Adrenal gland (tissue), 9 donors: ENCODE measurements at regions not wholly inside any gene's neighbourhood (a gene's known extent, or its start where the extent isn't known, plus 50 kb on each side); places are given as distances from the start of the nearest gene placed in this dataset.

Experiments used
- DNase-seq, 7 donors: peaks; one replicate each; pipeline ENCODE4 v3.0.0-alpha.2; 2019 to 2020
- H3K27ac ChIP-seq, 5 donors: fragments of 200-600 bp; sonication (generic) in 4 of 5; 1 replicate in 3 of 5; 2 replicates in 2 of 5; pipeline versions ENCODE4 v1.5.1 to v1.8.0; 2016 to 2020; ENCODE audit warnings: mild to moderate bottlenecking in 1 of 5
- H3K27me3 ChIP-seq: fragments of 200-600 bp; 2 replicates; pipeline ENCODE4 v1.8.0; 2021
- H3K36me3 ChIP-seq, 2 donors: fragments of 200-600 bp; replicated peaks in 1 of 2; 1 replicate in 1 of 2; 2 replicates in 1 of 2; pipeline versions ENCODE4 v1.5.1 to v1.8.0; 2018 to 2022
- H3K4me1 ChIP-seq, 2 donors: fragments of 200-600 bp; replicated peaks in 1 of 2; 1 replicate in 1 of 2; 2 replicates in 1 of 2; pipeline versions ENCODE4 v1.5.1 to v1.8.0; 2018 to 2021
- H3K4me3 ChIP-seq, 4 donors: fragments of 200-600 bp; sonication (generic) in 3 of 4; one replicate each; pipeline ENCODE4 v1.5.1; 2016 to 2018
- H3K9me3 ChIP-seq, 3 donors: fragments of 200-600 bp; sonication (generic) in 1 of 3; replicated peaks in 1 of 3; 1 replicate in 2 of 3; 2 replicates in 1 of 3; pipeline versions ENCODE4 v1.5.1 to v1.8.0; 2016 to 2021
- CTCF ChIP-seq, 6 experiments: fragments of 450-650 bp in 4 of 6; fragments of 200-600 bp in 2 of 6; sonication (generic) in 1 of 6; IDR thresholded peaks; 1 replicate in 5 of 6; 2 replicates in 1 of 6; pipeline versions ENCODE4 v1.5.1 to v1.8.0; 2016 to 2021; ENCODE audit warnings: antibody characterized with exemption in 6 of 6, mild to moderate bottlenecking in 2 of 6, moderate library complexity in 1 of 6
- POLR2A ChIP-seq, 2 donors: fragments of 450-650 bp; IDR thresholded peaks; one replicate each; pipeline ENCODE4 v1.6.1; 2017; ENCODE audit warnings: antibody characterized with exemption in 2 of 2, mild to moderate bottlenecking in 2 of 2, moderate library complexity in 1 of 2
- WGBS, 4 donors: extraction: QIAGEN DNeasy Blood & Tissue Kit in 2 of 4; methylation state at CpG; one replicate each; pipeline versions ENCODE4 v1.1.5 to v1.1.7; 2013 to 2017; 5-methylcytosine and 5-hydroxymethylcytosine counted together
- intact Hi-C, 2 donors: fragments of 100-400 bp; cut with DNase I; formaldehyde crosslinking; loops; one replicate each; pipeline versions ENCODE4 v1.14.1 to v1.15.0; 2022 to 2023
- donor health status: healthy with polysubstance abuse.
- donor health status: Bipolar disorder and iron deficiency.
- donor health status: DM: yes; HTN: yes; CAD: no.
- donor health status: DM: no; HTN: no; CAD: no.
- donor health status: DM: no; HTN: no; CAD: no.

- DNase-seq = no peak
- Histone ChIP-seq H3K27ac (no peak overlapping the region), H3K9me3 (no peaks in the 10 kb centered on the region), H3K4me3 (no peak overlapping the region), H3K4me1 (no peaks in the 10 kb centered on the region), H3K36me3 (no peaks in the 10 kb centered on the region), H3K27me3 (no peaks in the 10 kb centered on the region)
- TF ChIP-seq CTCF (IDR thresholded peaks at IDR 0.05) (no peak), POLR2A (IDR thresholded peaks at IDR 0.05) (no peak)
- WGBS, 4 donors = 87 to 92% (median 90%) methylated on average over 22 of the region's 22 CpGs
- intact Hi-C loops = no loop called here
These were observed 357.4 kb downstream of the GALR1 start for GRCh38 chr18:77607087-77607486.

- intact Hi-C loops = no loop called here
- Histone ChIP-seq H3K4me1 (no peaks in the 10 kb centered on the region), H3K9me3 (no peaks in the 10 kb centered on the region), H3K27ac (no peak overlapping the region), H3K4me3 (no peak overlapping the region), H3K27me3 (no peaks in the 10 kb centered on the region), H3K36me3 (no peaks in the 10 kb centered on the region)
- no peak for DNase-seq
- WGBS, 4 donors = 90 to 95% (median 91%) methylated on average over 8 to 10 of the region's 10 CpGs
- no peak for TF ChIP-seq CTCF (IDR thresholded peaks at IDR 0.05)
- TF ChIP-seq POLR2A (IDR thresholded peaks at IDR 0.05) = no peak
These were observed 359.2 kb downstream of the GALR1 start for GRCh38 chr18:77608807-77609206.

GRCh38 chr18:77617694-77618093, 368.0 kb downstream of the GALR1 start:
- Histone ChIP-seq H3K9me3 (no peaks in the 10 kb centered on the region), H3K36me3 (no peaks in the 10 kb centered on the region), H3K4me1 (no peaks in the 10 kb centered on the region), H3K4me3 (no peak overlapping the region), H3K27ac (no peak overlapping the region), H3K27me3 (no peaks in the 10 kb centered on the region)
- DNase-seq = no peak
- WGBS, 4 donors = 56 to 89% (median 85%) methylated on average over 3 of the region's 3 CpGs
- TF ChIP-seq POLR2A (IDR thresholded peaks at IDR 0.05) (no peak), CTCF (IDR thresholded peaks at IDR 0.05) (no peak)
- intact Hi-C loops = no loop called here

GRCh38 chr18:77619525-77619924, 369.9 kb downstream of the GALR1 start:
- H3K9me3 ChIP-seq = no peaks in the 10 kb centered on the region
- intact Hi-C loops = no loop called here
- H3K4me3 ChIP-seq = no peak overlapping the region
- TF ChIP-seq CTCF (IDR thresholded peaks at IDR 0.05) = no peak
- TF ChIP-seq POLR2A (IDR thresholded peaks at IDR 0.05) = no peak
- no peak overlapping the region for H3K27ac ChIP-seq
- H3K27me3 ChIP-seq = no peaks in the 10 kb centered on the region
- H3K4me1 ChIP-seq = no peaks in the 10 kb centered on the region
- no peak for DNase-seq
- no peaks in the 10 kb centered on the region for H3K36me3 ChIP-seq
